VCaP (cell line): ENCODE measurements at regions not wholly inside any gene's neighbourhood (a gene's known extent, or its start where the extent isn't known, plus 50 kb on each side); places are given as distances from the start of the nearest gene placed in this dataset.

Experiments
- H3K27ac ChIP-seq: fragments of 450-650 bp; 2 replicates; pipeline ENCODE4 v1.5.1; 2017
- CTCF ChIP-seq: fragments of 450-650 bp; conservative IDR thresholded peaks from 2 replicates; pipeline ENCODE4 v1.5.1; 2017; ENCODE audit warnings: mild to moderate bottlenecking, moderate library complexity

- H3K27ac ChIP-seq = peak overlapping the region; percentile 47
These were observed 112.4 kb downstream of the SH3TC2 start for GRCh38 chr5:148950471-148950863.

GRCh38 chr5:148950892-148951291, 112.0 kb downstream of the SH3TC2 start:
- TF ChIP-seq CTCF = no peak
- H3K27ac ChIP-seq = no peak overlapping the region; the same call in 1 of the 2 replicates

More at GRCh38 chr5:148950471-148950863, 112.4 kb downstream of the SH3TC2 start:
- no peak for TF ChIP-seq CTCF

GRCh38 chr5:148951612-148952011, 111.2 kb downstream of the SH3TC2 start:
- H3K27ac ChIP-seq = no peak overlapping the region
- TF ChIP-seq CTCF = no peak

GRCh38 chr5:148952097-148952867, 110.6 kb downstream of the SH3TC2 start:
- no peak for TF ChIP-seq CTCF
- H3K27ac ChIP-seq = no peak overlapping the region

- no peak overlapping the region for H3K27ac ChIP-seq
- TF ChIP-seq CTCF = no peak
These were observed 109.2 kb downstream of the SH3TC2 start for GRCh38 chr5:148953711-148954110.
